ENCODE measurements at regions not wholly inside any gene's neighbourhood (a gene's known extent, or its start where the extent isn't known, plus 50 kb on each side); places are given as distances from the start of the nearest gene placed in this dataset.

DNA sequence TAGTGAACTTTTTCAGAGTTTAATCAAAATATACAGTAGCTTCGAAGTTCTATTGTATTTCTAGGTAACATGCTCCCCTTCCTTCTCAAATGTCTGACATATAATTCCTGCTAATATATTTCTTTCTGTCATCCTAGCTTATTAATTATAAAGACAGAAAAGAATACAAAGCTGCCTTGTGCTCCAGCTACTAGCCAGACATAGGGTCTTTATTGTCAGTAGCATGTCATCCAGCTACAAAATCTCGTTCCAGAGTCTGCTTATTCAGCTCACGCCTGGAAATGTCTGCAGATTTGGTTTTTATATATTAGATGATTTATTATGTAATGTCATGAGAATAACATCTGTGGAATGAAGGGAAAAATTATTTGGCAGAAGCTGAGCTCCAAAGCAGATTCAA lies 1102.8 kb downstream of the BRINP3 start:
- intact Hi-C loops (cut with micrococcal nuclease), result no loop called here

DNA sequence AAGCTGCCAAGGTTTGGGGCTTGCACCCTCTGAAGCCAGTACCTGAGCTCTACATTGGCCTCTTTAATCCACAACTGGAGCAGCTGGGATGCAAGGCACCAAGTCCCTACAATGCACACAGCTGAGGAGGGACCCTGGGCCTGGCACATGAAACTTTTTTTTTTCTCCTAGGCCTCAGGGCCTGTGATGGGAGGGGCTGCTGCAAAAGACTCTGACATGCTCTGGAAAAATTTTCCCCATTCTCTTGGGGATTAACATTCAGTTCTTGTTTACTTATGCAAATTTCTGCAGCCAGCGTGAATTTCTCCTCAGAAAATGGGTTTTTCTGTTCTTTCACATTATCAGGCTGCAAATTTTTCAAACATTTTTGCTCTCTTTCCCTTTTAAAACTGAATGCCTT lies 1072.2 kb downstream of the BRINP3 start:
- intact Hi-C loops (cut with micrococcal nuclease), result no loop called here

- intact Hi-C loops (cut with micrococcal nuclease), result no loop called here
These were observed 1067.9 kb downstream of the BRINP3 start for GRCh38 chr1:189409774-189410173.

DNA sequence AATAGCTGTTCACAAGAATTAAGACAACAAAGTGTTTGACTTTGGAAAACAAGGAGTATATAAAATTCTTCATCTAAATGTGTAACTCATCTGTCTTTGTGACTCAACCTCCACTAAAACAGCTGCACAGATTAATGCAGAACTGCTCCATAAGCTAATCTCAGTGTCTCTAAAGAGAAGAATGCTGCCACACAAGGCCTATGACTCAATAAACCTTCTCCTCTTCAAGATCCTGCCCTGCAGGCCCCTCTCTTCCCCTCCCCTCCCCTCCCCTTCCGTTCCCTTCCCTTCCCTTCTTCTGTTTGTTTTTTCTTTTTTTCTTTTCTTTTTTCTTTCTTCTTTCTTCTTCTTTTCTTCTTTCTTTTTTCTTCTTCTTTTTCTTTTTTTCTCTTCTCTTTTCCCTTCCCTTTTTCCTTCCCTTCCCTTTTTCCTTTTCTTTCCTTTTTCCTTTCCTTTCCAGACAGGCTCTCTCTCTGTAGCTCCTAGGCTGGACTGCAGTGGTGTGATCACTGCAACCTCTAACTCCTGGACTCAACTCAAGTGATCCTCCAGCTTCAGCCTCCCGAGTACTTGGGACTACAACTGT lies 1052.8 kb downstream of the BRINP3 start:
- intact Hi-C loops (cut with micrococcal nuclease), result no loop called here

DNA sequence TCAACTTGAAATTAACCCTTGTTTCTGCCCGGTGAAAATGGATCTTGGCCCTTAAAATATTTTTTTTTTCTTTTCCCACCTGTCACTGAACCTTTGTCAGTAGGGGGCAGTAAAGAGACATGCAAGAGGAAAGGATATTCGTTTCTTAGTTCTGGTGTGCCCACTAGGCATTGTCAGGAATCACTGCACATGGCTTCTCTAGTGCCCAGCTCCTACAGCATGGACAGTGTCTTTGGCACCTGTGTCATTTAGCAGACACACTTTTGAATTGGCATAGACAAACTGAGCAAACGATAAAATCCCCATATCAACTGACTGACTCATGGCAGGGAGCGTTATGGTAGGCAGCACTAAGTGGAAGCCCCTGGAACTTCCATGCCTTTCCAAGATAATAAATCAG lies 1048.1 kb downstream of the BRINP3 start:
- intact Hi-C loops (cut with micrococcal nuclease), result no loop called here

GRCh38 chr1:189431447-189431846 lies 1046.2 kb downstream of the BRINP3 start:
- intact Hi-C loops (cut with micrococcal nuclease), result no loop called here

- intact Hi-C loops (cut with micrococcal nuclease), result no loop called here
These were observed 1044.9 kb downstream of the BRINP3 start for GRCh38 chr1:189432753-189433152.

- intact Hi-C loops (cut with micrococcal nuclease), result no loop called here
These were observed 1043.2 kb downstream of the BRINP3 start for GRCh38 chr1:189434461-189434860.

GRCh38 chr1:189435398-189435797 lies 1042.3 kb downstream of the BRINP3 start:
- intact Hi-C loops (cut with micrococcal nuclease), result no loop called here

DNA sequence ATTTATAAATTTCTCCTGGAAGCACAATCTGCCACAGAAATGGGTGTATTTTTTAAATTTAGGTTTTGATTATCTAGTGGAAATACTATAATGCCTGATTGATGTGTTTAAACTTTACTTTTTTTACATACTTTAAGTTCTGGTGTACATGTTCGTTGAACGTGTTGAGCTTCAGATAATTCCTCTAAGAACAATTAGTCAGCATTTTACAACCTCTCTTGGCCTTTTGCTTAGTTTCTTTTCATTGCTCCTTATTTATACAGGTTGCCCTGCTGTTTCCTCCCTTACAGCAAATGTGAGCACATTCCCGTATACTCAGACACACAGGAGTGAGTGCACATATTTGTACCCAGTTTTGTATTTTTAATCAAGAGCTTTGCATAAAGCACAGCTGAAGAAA lies 1038.9 kb downstream of the BRINP3 start:
- intact Hi-C loops (cut with micrococcal nuclease), result no loop called here

DNA sequence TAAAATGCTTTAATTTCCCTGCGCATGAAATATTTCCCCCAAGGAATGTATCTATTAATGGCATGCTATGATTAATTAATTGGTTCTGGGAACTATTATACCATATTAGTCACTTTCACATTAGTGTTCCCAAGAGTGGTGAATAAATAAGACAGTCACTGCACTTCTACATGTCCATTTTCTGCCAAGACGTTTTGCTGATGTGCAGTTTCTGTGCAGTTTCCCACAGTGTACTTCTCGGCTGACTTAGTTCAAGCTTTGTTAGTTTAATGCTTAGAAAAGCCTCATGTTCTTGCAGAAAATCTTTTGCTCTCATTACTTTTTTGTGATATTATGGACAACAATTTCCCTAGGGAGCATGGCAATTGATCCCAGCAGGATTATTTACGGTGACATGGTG lies 1014.5 kb downstream of the BRINP3 start:
- intact Hi-C loops (cut with micrococcal nuclease), result no loop called here

- intact Hi-C loops (cut with micrococcal nuclease), result no loop called here
These were observed 980.9 kb downstream of the BRINP3 start for GRCh38 chr1:189496768-189497167.

GRCh38 chr1:189499736-189500135 lies 977.9 kb downstream of the BRINP3 start:
- intact Hi-C loops (cut with micrococcal nuclease), result no loop called here

GRCh38 chr1:189500778-189501177 lies 976.9 kb downstream of the BRINP3 start:
- intact Hi-C loops (cut with micrococcal nuclease), result no loop called here

- intact Hi-C loops (cut with micrococcal nuclease), result no loop called here
These were observed 966.8 kb downstream of the BRINP3 start for GRCh38 chr1:189510827-189511226.

- intact Hi-C loops (cut with micrococcal nuclease), result no loop called here
These were observed 964.6 kb downstream of the BRINP3 start for GRCh38 chr1:189513091-189513490.

DNA sequence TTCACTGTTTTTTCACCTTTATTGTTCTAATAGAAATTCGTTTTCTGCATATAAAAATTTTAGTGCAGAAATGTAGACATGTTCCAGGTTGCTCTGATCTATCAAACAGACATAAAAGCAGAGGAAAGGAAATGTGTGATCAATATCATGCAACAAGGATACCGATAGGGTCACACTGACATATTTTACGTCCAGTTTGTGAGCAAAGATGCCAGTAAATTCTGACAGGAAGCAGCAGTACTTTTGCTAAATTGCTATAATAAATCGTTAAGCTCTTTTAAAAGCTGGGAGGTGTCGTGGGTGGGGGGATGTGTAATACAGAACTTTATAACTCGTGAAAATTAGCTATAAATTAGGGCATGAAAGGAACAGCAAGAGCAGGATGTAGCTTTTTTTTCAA lies 955.2 kb downstream of the BRINP3 start:
- intact Hi-C loops (cut with micrococcal nuclease), result no loop called here

DNA sequence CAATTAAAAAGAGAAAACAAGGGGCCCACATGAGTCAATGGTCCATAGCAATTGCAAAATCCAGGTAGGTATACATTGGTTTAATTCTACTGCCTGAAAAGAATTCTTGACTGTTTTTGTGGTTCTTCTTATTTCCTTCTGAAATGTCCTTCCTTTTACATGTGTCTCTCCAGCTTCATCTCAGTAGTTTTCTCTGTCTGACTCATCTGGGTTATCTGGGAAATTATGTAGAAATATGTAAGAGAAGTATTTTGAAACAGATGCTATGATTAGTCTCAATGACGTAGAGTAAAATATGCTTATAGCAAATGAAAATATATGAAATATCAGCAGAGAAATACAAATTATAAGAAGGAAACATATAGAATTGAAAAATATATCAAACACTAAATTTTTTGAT lies 953.2 kb downstream of the BRINP3 start:
- intact Hi-C loops (cut with micrococcal nuclease), result no loop called here

DNA sequence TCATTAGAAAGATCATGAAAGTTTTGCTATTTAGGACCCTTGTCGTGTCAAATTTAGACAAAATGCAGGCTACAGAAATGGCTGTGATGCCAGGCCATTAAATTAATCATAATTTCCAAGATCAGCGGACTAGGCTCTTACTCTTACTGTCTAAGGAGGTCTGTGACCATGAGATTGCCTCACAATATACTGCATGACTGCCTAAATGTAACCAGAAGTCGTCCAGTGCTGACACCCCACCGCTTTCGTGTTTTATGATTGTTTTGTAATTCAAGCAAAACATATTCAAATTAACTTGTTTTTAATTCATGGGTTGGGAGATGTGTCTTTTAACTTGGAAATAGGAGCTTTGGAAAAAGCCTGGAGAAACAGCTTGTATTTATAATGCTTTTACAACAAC lies 947.5 kb downstream of the BRINP3 start:
- intact Hi-C loops (cut with micrococcal nuclease), result no loop called here

DNA sequence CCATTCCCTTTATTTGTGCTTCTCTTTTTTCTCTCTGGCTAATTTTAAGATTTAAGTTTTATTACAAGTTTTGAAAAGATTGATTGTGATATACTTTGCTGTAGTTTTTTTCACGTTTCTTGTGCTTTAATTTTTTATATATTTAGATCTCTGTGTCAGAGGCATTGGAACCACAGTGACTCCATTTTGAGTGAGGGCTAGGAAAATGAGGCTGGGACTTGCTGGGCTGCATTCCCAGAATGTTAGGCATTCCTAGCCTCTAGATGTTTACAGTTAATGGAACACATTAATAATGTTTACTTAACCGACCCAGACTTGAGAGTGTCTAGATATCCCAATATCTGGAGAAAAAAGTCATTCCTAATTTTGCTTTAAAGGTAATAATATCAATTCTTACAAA lies 939.4 kb downstream of the BRINP3 start:
- intact Hi-C loops (cut with micrococcal nuclease), result no loop called here

- intact Hi-C loops (cut with micrococcal nuclease), result no loop called here
These were observed 927.2 kb downstream of the BRINP3 start for GRCh38 chr1:189550498-189550897.

- intact Hi-C loops (cut with micrococcal nuclease), result no loop called here
These were observed 913.9 kb downstream of the BRINP3 start for GRCh38 chr1:189563784-189564183.

- intact Hi-C loops (cut with micrococcal nuclease), result no loop called here
These were observed 909.8 kb downstream of the BRINP3 start for GRCh38 chr1:189567890-189568289.

DNA sequence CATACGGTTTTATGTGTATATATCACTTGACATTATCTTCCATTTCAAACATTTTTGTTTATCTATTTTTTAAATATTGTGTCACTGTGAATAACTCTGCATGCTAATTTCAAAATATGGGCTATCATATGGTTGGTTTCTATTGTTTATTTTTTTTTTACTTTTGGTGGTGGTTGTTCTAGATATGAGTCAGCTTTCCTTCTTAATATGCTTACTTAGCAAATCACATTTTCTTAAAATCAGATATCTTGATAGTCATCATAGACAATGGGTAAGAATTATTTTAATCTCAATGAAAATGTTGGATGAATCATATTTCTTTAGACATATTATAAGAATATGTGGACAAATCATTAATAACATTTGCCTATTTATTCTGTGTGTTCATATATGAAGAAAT lies 881.5 kb downstream of the BRINP3 start:
- intact Hi-C loops (cut with micrococcal nuclease), result no loop called here
